ENCODE measurements at regions not wholly inside any gene's neighbourhood (a gene's known extent, or its start where the extent isn't known, plus 50 kb on each side); places are given as distances from the start of the nearest gene placed in this dataset.
"Not testable (repeated sequence)": the region's sequence is repeated elsewhere in the genome, so short reads cannot be mapped to it uniquely, and the experiment has no call there.

GRCh38 chr22:16387088-16387487 is 205.5 kb downstream of the CCT8L2 start:
- intact Hi-C loops (cut with micrococcal nuclease) = no loop called here
- Mint-ChIP-seq H3K4me1 (ENCODE audit: insufficient read depth, unreplicated experiment) (no peaks in the 10 kb centered on the region), H3K36me3 (ENCODE audit: insufficient read depth, unreplicated experiment) (no peaks in the 10 kb centered on the region), H3K27me3 (ENCODE audit: insufficient read depth, unreplicated experiment) (no peaks in the 10 kb centered on the region), H3K9me3 (ENCODE audit: unreplicated experiment) (no peaks in the 10 kb centered on the region), H3K4me3 (ENCODE audit: unreplicated experiment) (no peak overlapping the region), H3K27ac (ENCODE audit: low read depth, unreplicated experiment) (no peak overlapping the region)
- no peak for TF ChIP-seq CTCF (IDR thresholded peaks at IDR 0.05; ENCODE audit: unreplicated experiment)
- CTCF ChIA-PET = no interaction called here
- DNase-seq (ENCODE audit: unreplicated experiment) = no peak
- BruUV-seq (replicated peaks) = no TSS peak
- POLR2A ChIA-PET = no interaction called here

- H3K4me3 Mint-ChIP-seq (ENCODE audit: unreplicated experiment); POLR2A ChIA-PET; CTCF ChIA-PET; H3K36me3 Mint-ChIP-seq (ENCODE audit: insufficient read depth, unreplicated experiment); DNase-seq (ENCODE audit: unreplicated experiment); H3K4me1 Mint-ChIP-seq (ENCODE audit: insufficient read depth, unreplicated experiment); H3K27me3 Mint-ChIP-seq (ENCODE audit: insufficient read depth, unreplicated experiment); H3K27ac Mint-ChIP-seq (ENCODE audit: low read depth, unreplicated experiment); intact Hi-C loops (cut with micrococcal nuclease); BruUV-seq (replicated peaks): not testable (repeated sequence)
- H3K9me3 Mint-ChIP-seq (ENCODE audit: unreplicated experiment) = peaks cover 16% of the 10 kb centered on the region
Measured at GRCh38 chr22:16361328-16361727, 231.3 kb downstream of the CCT8L2 start.

GRCh38 chr22:16352637-16353036 is 240.0 kb downstream of the CCT8L2 start:
- BruUV-seq (replicated peaks); DNase-seq (ENCODE audit: unreplicated experiment); POLR2A ChIA-PET; H3K27me3 Mint-ChIP-seq (ENCODE audit: insufficient read depth, unreplicated experiment); H3K36me3 Mint-ChIP-seq (ENCODE audit: insufficient read depth, unreplicated experiment); H3K4me1 Mint-ChIP-seq (ENCODE audit: insufficient read depth, unreplicated experiment); CTCF ChIA-PET; intact Hi-C loops (cut with micrococcal nuclease); H3K27ac Mint-ChIP-seq (ENCODE audit: low read depth, unreplicated experiment); H3K4me3 Mint-ChIP-seq (ENCODE audit: unreplicated experiment): not testable (repeated sequence)
- peaks cover 16% of the 10 kb centered on the region for H3K9me3 Mint-ChIP-seq (ENCODE audit: unreplicated experiment)

GRCh38 chr22:16347083-16347482 is 245.5 kb downstream of the CCT8L2 start:
- intact Hi-C loops (cut with micrococcal nuclease); H3K4me1 Mint-ChIP-seq (ENCODE audit: insufficient read depth, unreplicated experiment); H3K9me3 Mint-ChIP-seq (ENCODE audit: unreplicated experiment); BruUV-seq (replicated peaks); CTCF ChIA-PET; H3K36me3 Mint-ChIP-seq (ENCODE audit: insufficient read depth, unreplicated experiment); DNase-seq (ENCODE audit: unreplicated experiment); H3K4me3 Mint-ChIP-seq (ENCODE audit: unreplicated experiment); POLR2A ChIA-PET; H3K27ac Mint-ChIP-seq (ENCODE audit: low read depth, unreplicated experiment); H3K27me3 Mint-ChIP-seq (ENCODE audit: insufficient read depth, unreplicated experiment): not testable (repeated sequence)

GRCh38 chr22:16315565-16315964 is 277.0 kb downstream of the CCT8L2 start:
- DNase-seq (ENCODE audit: unreplicated experiment); H3K27ac Mint-ChIP-seq (ENCODE audit: low read depth, unreplicated experiment); H3K4me3 Mint-ChIP-seq (ENCODE audit: unreplicated experiment); BruUV-seq (replicated peaks); H3K4me1 Mint-ChIP-seq (ENCODE audit: insufficient read depth, unreplicated experiment); H3K36me3 Mint-ChIP-seq (ENCODE audit: insufficient read depth, unreplicated experiment); H3K9me3 Mint-ChIP-seq (ENCODE audit: unreplicated experiment); intact Hi-C loops (cut with micrococcal nuclease); H3K27me3 Mint-ChIP-seq (ENCODE audit: insufficient read depth, unreplicated experiment); CTCF ChIA-PET; POLR2A ChIA-PET: not testable (repeated sequence)
